ENCODE measurements at regions not wholly inside any gene's neighbourhood (a gene's known extent, or its start where the extent isn't known, plus 50 kb on each side); places are given as distances from the start of the nearest gene placed in this dataset.

GRCh38 chr1:87185077-87185476 is 143.6 kb upstream of the LMO4 start:
- TF ChIP-seq, protein P1, sequence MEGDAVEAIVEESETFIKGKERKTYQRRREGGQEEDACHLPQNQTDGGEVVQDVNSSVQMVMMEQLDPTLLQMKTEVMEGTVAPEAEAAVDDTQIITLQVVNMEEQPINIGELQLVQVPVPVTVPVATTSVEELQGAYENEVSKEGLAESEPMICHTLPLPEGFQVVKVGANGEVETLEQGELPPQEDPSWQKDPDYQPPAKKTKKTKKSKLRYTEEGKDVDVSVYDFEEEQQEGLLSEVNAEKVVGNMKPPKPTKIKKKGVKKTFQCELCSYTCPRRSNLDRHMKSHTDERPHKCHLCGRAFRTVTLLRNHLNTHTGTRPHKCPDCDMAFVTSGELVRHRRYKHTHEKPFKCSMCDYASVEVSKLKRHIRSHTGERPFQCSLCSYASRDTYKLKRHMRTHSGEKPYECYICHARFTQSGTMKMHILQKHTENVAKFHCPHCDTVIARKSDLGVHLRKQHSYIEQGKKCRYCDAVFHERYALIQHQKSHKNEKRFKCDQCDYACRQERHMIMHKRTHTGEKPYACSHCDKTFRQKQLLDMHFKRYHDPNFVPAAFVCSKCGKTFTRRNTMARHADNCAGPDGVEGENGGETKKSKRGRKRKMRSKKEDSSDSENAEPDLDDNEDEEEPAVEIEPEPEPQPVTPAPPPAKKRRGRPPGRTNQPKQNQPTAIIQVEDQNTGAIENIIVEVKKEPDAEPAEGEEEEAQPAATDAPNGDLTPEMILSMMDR (conservative IDR thresholded peaks at IDR 0.05; ENCODE audit: low read depth, low read length) = no peak
- no peak for TF ChIP-seq EZH2 (IDR thresholded peaks at IDR 0.05; ENCODE audit: borderline replicate concordance, low read depth, low read length, poor library complexity, severe bottlenecking)
- Histone ChIP-seq H3K27me3 (replicated peaks; ENCODE audit: insufficient read depth, low read depth, low read length, poor library complexity) (no peaks in the 10 kb centered on the region), H3K9me3 (ENCODE audit: low read depth, low read length, poor library complexity, severe bottlenecking) (no peaks in the 10 kb centered on the region), H3K27ac (ENCODE audit: low read depth, low read length, poor library complexity, severe bottlenecking) (no peak overlapping the region), H3K4me3 (ENCODE audit: low read depth, low read length, poor library complexity, severe bottlenecking) (no peak overlapping the region), H3K4me1 (ENCODE audit: insufficient read depth, low read length, poor library complexity, severe bottlenecking) (no peaks in the 10 kb centered on the region), H3K36me3 (ENCODE audit: insufficient read depth, low read length, poor library complexity, severe bottlenecking) (no peaks in the 10 kb centered on the region)
- intact Hi-C loops (cut with micrococcal nuclease; ENCODE audit: unreplicated experiment) = no loop called here
- ChIA-PET POLR2A (ENCODE audit: low non-redundant PET) (no interaction called here), CTCF (no interaction called here)
- BruUV-seq (replicated peaks) = no TSS peak
- DNase-seq (ENCODE audit: low spot score) = no peak

DNA sequence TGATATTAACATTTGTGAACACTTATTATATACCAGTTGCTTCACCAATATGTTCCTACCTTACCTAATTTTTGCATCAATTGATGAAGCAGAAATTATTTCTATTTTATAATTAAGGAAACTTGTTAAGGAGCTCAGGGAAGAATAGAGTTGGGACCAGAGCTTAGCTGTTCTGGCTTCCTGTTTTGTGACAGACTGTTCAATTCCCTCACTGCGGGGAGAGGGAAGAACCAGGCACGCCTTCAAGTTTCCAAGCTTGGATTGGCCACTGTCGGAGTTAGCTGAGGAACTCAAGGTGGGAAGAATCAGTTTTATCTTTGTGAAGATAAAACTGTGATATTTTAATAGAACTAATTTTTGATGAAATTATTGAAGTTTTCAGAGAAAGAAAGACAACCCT is 142.3 kb upstream of the LMO4 start:
- Histone ChIP-seq H3K9me3 (ENCODE audit: low read depth, low read length, poor library complexity, severe bottlenecking) (no peaks in the 10 kb centered on the region), H3K27me3 (replicated peaks; ENCODE audit: insufficient read depth, low read depth, low read length, poor library complexity) (no peaks in the 10 kb centered on the region), H3K4me3 (ENCODE audit: low read depth, low read length, poor library complexity, severe bottlenecking) (no peak overlapping the region), H3K27ac (ENCODE audit: low read depth, low read length, poor library complexity, severe bottlenecking) (no peak overlapping the region), H3K36me3 (ENCODE audit: insufficient read depth, low read length, poor library complexity, severe bottlenecking) (no peaks in the 10 kb centered on the region), H3K4me1 (ENCODE audit: insufficient read depth, low read length, poor library complexity, severe bottlenecking) (no peaks in the 10 kb centered on the region)
- CTCF ChIA-PET = no interaction called here
- no peak for DNase-seq (ENCODE audit: low spot score)
- intact Hi-C loops (cut with micrococcal nuclease; ENCODE audit: unreplicated experiment) = no loop called here
- no TSS peak for BruUV-seq (replicated peaks)
- TF ChIP-seq, protein P1 (conservative IDR thresholded peaks at IDR 0.05; ENCODE audit: low read depth, low read length) = no peak
- TF ChIP-seq EZH2 (IDR thresholded peaks at IDR 0.05; ENCODE audit: borderline replicate concordance, low read depth, low read length, poor library complexity, severe bottlenecking) = no peak
- POLR2A ChIA-PET (ENCODE audit: low non-redundant PET) = no interaction called here

GRCh38 chr1:87188640-87189039 is 140.0 kb upstream of the LMO4 start:
- no TSS peak for BruUV-seq (replicated peaks)
- no peak for DNase-seq (ENCODE audit: low spot score)
- CTCF ChIA-PET = no interaction called here
- Histone ChIP-seq H3K4me3 (ENCODE audit: low read depth, low read length, poor library complexity, severe bottlenecking) (no peak overlapping the region), H3K9me3 (ENCODE audit: low read depth, low read length, poor library complexity, severe bottlenecking) (no peaks in the 10 kb centered on the region), H3K36me3 (ENCODE audit: insufficient read depth, low read length, poor library complexity, severe bottlenecking) (no peaks in the 10 kb centered on the region), H3K27me3 (replicated peaks; ENCODE audit: insufficient read depth, low read depth, low read length, poor library complexity) (no peaks in the 10 kb centered on the region), H3K27ac (ENCODE audit: low read depth, low read length, poor library complexity, severe bottlenecking) (no peak overlapping the region), H3K4me1 (ENCODE audit: insufficient read depth, low read length, poor library complexity, severe bottlenecking) (no peaks in the 10 kb centered on the region)
- POLR2A ChIA-PET (ENCODE audit: low non-redundant PET) = no interaction called here
- intact Hi-C loops (cut with micrococcal nuclease; ENCODE audit: unreplicated experiment) = no loop called here
- no peak for TF ChIP-seq EZH2 (IDR thresholded peaks at IDR 0.05; ENCODE audit: borderline replicate concordance, low read depth, low read length, poor library complexity, severe bottlenecking)
- TF ChIP-seq, protein P1 (conservative IDR thresholded peaks at IDR 0.05; ENCODE audit: low read depth, low read length) = no peak
